OCI-LY1 (cell line): ENCODE measurements at regions not wholly inside any gene's neighbourhood (a gene's known extent, or its start where the extent isn't known, plus 50 kb on each side); places are given as distances from the start of the nearest gene placed in this dataset.

Experiments
- EZH2 ChIP-seq: fragments of 200-600 bp; sonication (generic), shearing (Covaris generic); IDR thresholded peaks from 2 replicates; pipeline ENCODE4 v1.8.0; 2017; ENCODE audit warnings: borderline replicate concordance, mixed run types, mild to moderate bottlenecking, antibody characterized with exemption, low read length, moderate library complexity, mixed read lengths
- TF ChIP-seq, protein P1 (sequence below): fragments of 200-600 bp; sonication (generic), shearing (Covaris generic); IDR thresholded peaks from 2 replicates; pipeline ENCODE4 v1.5.1; 2017; ENCODE audit warnings: mild to moderate bottlenecking, antibody characterized with exemption, low read length, moderate library complexity, mixed read lengths

DNA sequence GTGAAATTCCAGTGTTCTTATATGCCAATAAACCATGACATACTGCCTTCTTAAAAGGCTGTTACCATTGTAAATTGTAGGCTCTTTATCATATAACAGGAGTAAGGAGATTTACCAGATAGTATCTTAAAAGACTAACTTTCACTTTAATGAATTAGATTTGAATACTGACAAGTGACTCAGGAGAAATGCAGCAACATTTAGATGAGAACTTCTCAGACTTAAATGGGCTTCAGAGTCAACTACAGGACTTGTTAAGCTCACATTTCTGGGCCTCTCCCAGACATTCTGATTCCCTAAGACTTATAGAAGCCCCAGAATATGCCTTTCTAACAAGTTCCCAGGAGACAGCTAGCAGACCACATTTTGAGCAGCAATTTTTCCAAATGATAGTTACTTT, 466.3 kb downstream of the ARL4A start:
- TF ChIP-seq EZH2, result no peak
- TF ChIP-seq, protein P1, sequence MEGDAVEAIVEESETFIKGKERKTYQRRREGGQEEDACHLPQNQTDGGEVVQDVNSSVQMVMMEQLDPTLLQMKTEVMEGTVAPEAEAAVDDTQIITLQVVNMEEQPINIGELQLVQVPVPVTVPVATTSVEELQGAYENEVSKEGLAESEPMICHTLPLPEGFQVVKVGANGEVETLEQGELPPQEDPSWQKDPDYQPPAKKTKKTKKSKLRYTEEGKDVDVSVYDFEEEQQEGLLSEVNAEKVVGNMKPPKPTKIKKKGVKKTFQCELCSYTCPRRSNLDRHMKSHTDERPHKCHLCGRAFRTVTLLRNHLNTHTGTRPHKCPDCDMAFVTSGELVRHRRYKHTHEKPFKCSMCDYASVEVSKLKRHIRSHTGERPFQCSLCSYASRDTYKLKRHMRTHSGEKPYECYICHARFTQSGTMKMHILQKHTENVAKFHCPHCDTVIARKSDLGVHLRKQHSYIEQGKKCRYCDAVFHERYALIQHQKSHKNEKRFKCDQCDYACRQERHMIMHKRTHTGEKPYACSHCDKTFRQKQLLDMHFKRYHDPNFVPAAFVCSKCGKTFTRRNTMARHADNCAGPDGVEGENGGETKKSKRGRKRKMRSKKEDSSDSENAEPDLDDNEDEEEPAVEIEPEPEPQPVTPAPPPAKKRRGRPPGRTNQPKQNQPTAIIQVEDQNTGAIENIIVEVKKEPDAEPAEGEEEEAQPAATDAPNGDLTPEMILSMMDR, result no peak
